Common myeloid progenitor, CD34-positive (primary cell): ENCODE measurements at regions not wholly inside any gene's neighbourhood (a gene's known extent, or its start where the extent isn't known, plus 50 kb on each side); places are given as distances from the start of the nearest gene placed in this dataset.
"Not testable (repeated sequence)": the region's sequence is repeated elsewhere in the genome, so short reads cannot be mapped to it uniquely, and the experiment has no call there.

Experiments used
- CTCF ChIA-PET: fragments of 350-600 bp; sonication (Branson Sonifier 250); formaldehyde crosslinking; loops from one replicate; lab custom pipeline; 2021; ENCODE audit warnings: antibody characterized with exemption; lab: Charles Lee
- POLR2A ChIA-PET: fragments of 350-600 bp; sonication (Branson Sonifier 250); formaldehyde crosslinking; loops from one replicate; lab custom pipeline; 2021; ENCODE audit warnings: antibody characterized with exemption; lab: Charles Lee
- DNase-seq, 3 donors: peaks; one replicate each; pipeline versions ENCODE4 v3.0.0 to v3.0.0-alpha.2; 2013
- H3K27ac ChIP-seq, 2 experiments: 1 replicate in 1 of 2; 2 replicates in 1 of 2; pipeline ENCODE4 v1.7.0; 2013; ENCODE audit warnings: inconsistent platforms in 2 of 2, low read length in 2 of 2, mild to moderate bottlenecking in 2 of 2, low read depth in 1 of 2, moderate library complexity in 1 of 2; ENCODE audit not compliant: severe bottlenecking in 2 of 2, insufficient read depth in 1 of 2, poor library complexity in 1 of 2
- H3K27me3 ChIP-seq, 5 experiments: replicated peaks in 2 of 5; 1 replicate in 3 of 5; 2 replicates in 2 of 5; pipeline versions ENCODE4 v1.6.1 to v1.7.0; 2013; ENCODE audit warnings: low read length in 4 of 5, mild to moderate bottlenecking in 2 of 5, moderate library complexity in 2 of 5, inconsistent platforms in 1 of 5; ENCODE audit not compliant: insufficient read depth in 5 of 5, control insufficient read depth in 4 of 5
- H3K36me3 ChIP-seq, 4 experiments: 1 replicate in 2 of 4; 2 replicates in 2 of 4; pipeline versions ENCODE4 v1.6.1 to v1.7.0; 2013; ENCODE audit warnings: low read length in 3 of 4, control low read depth in 1 of 4, mild to moderate bottlenecking in 1 of 4; ENCODE audit not compliant: control insufficient read depth in 4 of 4, insufficient read depth in 4 of 4
- H3K4me1 ChIP-seq, 4 experiments: 1 replicate in 3 of 4; 2 replicates in 1 of 4; pipeline versions ENCODE4 v1.6.1 to v1.7.1; 2013; ENCODE audit warnings: low read length in 3 of 4, mild to moderate bottlenecking in 3 of 4, control low read depth in 1 of 4, inconsistent platforms in 1 of 4, moderate library complexity in 1 of 4; ENCODE audit not compliant: control insufficient read depth in 4 of 4, insufficient read depth in 4 of 4; ENCODE audit errors: control extremely low read depth in 1 of 4
- H3K4me3 ChIP-seq, 7 experiments: 1 replicate in 4 of 7; 2 replicates in 3 of 7; pipeline versions ENCODE4 v1.5.1 to v1.7.0; 2013; ENCODE audit warnings: mild to moderate bottlenecking in 7 of 7, low read length in 6 of 7, moderate library complexity in 6 of 7, inconsistent platforms in 2 of 7, low read depth in 2 of 7, control low read depth in 1 of 7; ENCODE audit not compliant: insufficient read depth in 4 of 7, control insufficient read depth in 1 of 7; ENCODE audit errors: extremely low read depth in 1 of 7
- H3K9me3 ChIP-seq, 5 experiments: 1 replicate in 4 of 5; 2 replicates in 1 of 5; pipeline versions ENCODE4 v1.6.1 to v1.7.1; 2013; ENCODE audit warnings: low read length in 4 of 5, mild to moderate bottlenecking in 2 of 5, inconsistent platforms in 1 of 5, low read depth in 1 of 5, moderate library complexity in 1 of 5; ENCODE audit not compliant: control insufficient read depth in 4 of 5, insufficient read depth in 2 of 5; ENCODE audit errors: control extremely low read depth in 1 of 5
- WGBS: methylation state at CpG from one replicate; pipeline ENCODE4 v1.1.5; 2013; ENCODE audit not compliant: insufficient coverage; 5-methylcytosine and 5-hydroxymethylcytosine counted together

GRCh38 chr4:19557161-19557560 is 694.5 kb upstream of the SLIT2 start:
- no peak for DNase-seq
- Histone ChIP-seq H3K9me3 (no peaks in the 10 kb centered on the region), H3K36me3 (no peaks in the 10 kb centered on the region), H3K4me1 (no peaks in the 10 kb centered on the region), H3K4me3 (no peak overlapping the region), H3K27me3 (no peaks in the 10 kb centered on the region), H3K27ac (no peak overlapping the region)
- no CpG with 5 or more reads among the region's 2 CpGs for WGBS
- POLR2A ChIA-PET = no interaction called here
- CTCF ChIA-PET = no interaction called here

- 98% methylated on average over 6 of the region's 10 CpGs for WGBS
- POLR2A ChIA-PET = not testable (repeated sequence)
Observed at GRCh38 chr4:19556276-19556675, 695.4 kb upstream of the SLIT2 start.

GRCh38 chr4:19547463-19547862 is 704.2 kb upstream of the SLIT2 start:
- ChIA-PET POLR2A (no interaction called here), CTCF (no interaction called here)
- H3K4me1 ChIP-seq = no peaks in the 10 kb centered on the region

More at GRCh38 chr4:19556276-19556675, 695.4 kb upstream of the SLIT2 start:
- H3K27ac ChIP-seq, DNase-seq, H3K9me3 ChIP-seq, H3K4me3 ChIP-seq, CTCF ChIA-PET, H3K27me3 ChIP-seq, H3K4me1 ChIP-seq, H3K36me3 ChIP-seq: not testable (repeated sequence)

GRCh38 chr4:19544446-19545125 is 707.1 kb upstream of the SLIT2 start:
- DNase-seq = no peak
- Histone ChIP-seq H3K27ac (no peak overlapping the region), H3K27me3 (no peaks in the 10 kb centered on the region), H3K36me3 (no peaks in the 10 kb centered on the region), H3K9me3 (no peaks in the 10 kb centered on the region), H3K4me1 (no peaks in the 10 kb centered on the region), H3K4me3 (no peak overlapping the region)
- ChIA-PET POLR2A (no interaction called here), CTCF (no interaction called here)
- WGBS = 88% methylated on average over 3 of the region's 4 CpGs

More at GRCh38 chr4:19547463-19547862, 704.2 kb upstream of the SLIT2 start:
- WGBS = no CpG with 5 or more reads among the region's 2 CpGs
- H3K9me3 ChIP-seq = no peaks in the 10 kb centered on the region
- no peak overlapping the region for H3K4me3 ChIP-seq
- H3K36me3 ChIP-seq = no peaks in the 10 kb centered on the region
- H3K27me3 ChIP-seq = no peaks in the 10 kb centered on the region
- no peak overlapping the region for H3K27ac ChIP-seq
- DNase-seq = no peak

- WGBS = 100% methylated on average over 1 of the region's 6 CpGs
- CTCF ChIA-PET = no interaction called here
Observed at GRCh38 chr4:19540859-19541540, 710.7 kb upstream of the SLIT2 start.

GRCh38 chr4:19539201-19539600 is 712.5 kb upstream of the SLIT2 start:
- POLR2A ChIA-PET = no interaction called here

More at GRCh38 chr4:19540859-19541540, 710.7 kb upstream of the SLIT2 start:
- no peak for DNase-seq
- Histone ChIP-seq H3K36me3 (no peaks in the 10 kb centered on the region), H3K9me3 (no peaks in the 10 kb centered on the region), H3K4me1 (no peaks in the 10 kb centered on the region), H3K27me3 (no peaks in the 10 kb centered on the region), H3K4me3 (no peak overlapping the region), H3K27ac (no peak overlapping the region)
- POLR2A ChIA-PET = no interaction called here

GRCh38 chr4:19534159-19534558 is 717.5 kb upstream of the SLIT2 start:
- Histone ChIP-seq H3K27me3 (no peaks in the 10 kb centered on the region), H3K4me3 (no peak overlapping the region), H3K9me3 (no peaks in the 10 kb centered on the region), H3K36me3 (no peaks in the 10 kb centered on the region), H3K4me1 (no peaks in the 10 kb centered on the region), H3K27ac (no peak overlapping the region)
- no peak for DNase-seq
- ChIA-PET CTCF (interaction anchor here (1.2 kb wide), 1 partner anchor 9 kb away, joined by 3 read pairs; no protein-coding TSS in a partner anchor), POLR2A (no interaction called here)
- WGBS = 100% methylated on average over 2 of the region's 3 CpGs

More at GRCh38 chr4:19539201-19539600, 712.5 kb upstream of the SLIT2 start:
- H3K9me3 ChIP-seq = no peaks in the 10 kb centered on the region
- no peak overlapping the region for H3K4me3 ChIP-seq
- CTCF ChIA-PET = no interaction called here
- no peaks in the 10 kb centered on the region for H3K4me1 ChIP-seq
- H3K27me3 ChIP-seq = no peaks in the 10 kb centered on the region
- H3K36me3 ChIP-seq = no peaks in the 10 kb centered on the region
- 83% methylated on average over 2 of the region's 3 CpGs for WGBS
- H3K27ac ChIP-seq = no peak overlapping the region
- DNase-seq = no peak
